ENCODE measurements at regions not wholly inside any gene's neighbourhood (a gene's known extent, or its start where the extent isn't known, plus 50 kb on each side); places are given as distances from the start of the nearest gene placed in this dataset.

- Histone ChIP-seq H3K27ac (no peak overlapping the region), H3K36me3 (replicated peaks) (no peaks in the 10 kb centered on the region), H3K4me3 (ENCODE audit: low read depth, low read length) (no peak overlapping the region), H3K27me3 (replicated peaks) (no peaks in the 10 kb centered on the region)
- no peak for TF ChIP-seq CTCF (IDR thresholded peaks at IDR 0.05; ENCODE audit: low read depth, low read length, missing control alignments)
- no peak for DNase-seq
- in situ Hi-C loops (cut with HindIII; ENCODE audit: low pct_ligation_motif_present, low sequenced_read_pairs) = no loop called here
These were observed 303.1 kb downstream of the CTH start for GRCh38 chr1:70714149-70714548.

GRCh38 chr1:70717211-70717610 is 306.1 kb downstream of the CTH start:
- in situ Hi-C loops (cut with HindIII; ENCODE audit: low pct_ligation_motif_present, low sequenced_read_pairs) = no loop called here
- DNase-seq = no peak

GRCh38 chr1:70717656-70718055 is 306.6 kb downstream of the CTH start:
- DNase-seq = no peak
- Histone ChIP-seq H3K4me3 (ENCODE audit: low read depth, low read length) (no peak overlapping the region), H3K36me3 (replicated peaks) (no peaks in the 10 kb centered on the region), H3K27ac (no peak overlapping the region), H3K27me3 (replicated peaks) (no peaks in the 10 kb centered on the region)
- in situ Hi-C loops (cut with HindIII; ENCODE audit: low pct_ligation_motif_present, low sequenced_read_pairs) = no loop called here
- no peak for TF ChIP-seq CTCF (IDR thresholded peaks at IDR 0.05; ENCODE audit: low read depth, low read length, missing control alignments)

More at GRCh38 chr1:70717211-70717610, 306.1 kb downstream of the CTH start:
- Histone ChIP-seq H3K27me3 (replicated peaks) (no peaks in the 10 kb centered on the region), H3K27ac (no peak overlapping the region), H3K4me3 (ENCODE audit: low read depth, low read length) (no peak overlapping the region), H3K36me3 (replicated peaks) (no peaks in the 10 kb centered on the region)
- no peak for TF ChIP-seq CTCF (IDR thresholded peaks at IDR 0.05; ENCODE audit: low read depth, low read length, missing control alignments)

DNA sequence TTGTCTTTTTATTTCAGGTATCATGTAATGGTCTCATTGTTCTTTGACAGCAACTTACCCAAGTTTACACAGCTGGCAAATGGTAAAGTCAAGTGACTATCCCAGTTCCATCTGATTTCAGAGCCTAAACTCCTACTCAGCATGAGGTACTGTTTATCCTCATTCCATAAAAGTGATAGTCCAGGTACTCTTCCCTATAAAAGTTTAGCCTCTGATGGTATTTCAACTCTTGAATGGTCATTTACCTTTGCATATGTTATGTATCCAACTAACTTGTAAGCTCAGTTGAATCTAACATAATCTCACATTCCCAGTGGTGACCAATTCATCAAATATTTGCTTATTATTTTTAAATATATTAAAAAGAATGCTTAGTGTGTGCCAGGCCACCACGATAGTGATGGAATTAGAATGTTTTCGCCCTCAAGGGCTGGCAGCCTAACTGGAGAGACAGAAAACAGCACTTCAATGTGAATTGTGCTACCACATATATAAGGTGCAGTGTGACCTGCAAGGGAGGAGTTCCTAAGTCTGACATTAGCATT is 307.1 kb downstream of the CTH start:
- in situ Hi-C loops (cut with HindIII; ENCODE audit: low pct_ligation_motif_present, low sequenced_read_pairs) = no loop called here
- Histone ChIP-seq H3K27ac (no peak overlapping the region), H3K36me3 (replicated peaks) (no peaks in the 10 kb centered on the region), H3K4me3 (ENCODE audit: low read depth, low read length) (no peak overlapping the region), H3K27me3 (replicated peaks) (no peaks in the 10 kb centered on the region)
- no peak for DNase-seq
- no peak for TF ChIP-seq CTCF (IDR thresholded peaks at IDR 0.05; ENCODE audit: low read depth, low read length, missing control alignments)

GRCh38 chr1:70719154-70719553 is 308.1 kb downstream of the CTH start:
- DNase-seq = no peak
- no peak overlapping the region for H3K4me3 ChIP-seq (ENCODE audit: low read depth, low read length)
- H3K27me3 ChIP-seq (replicated peaks) = no peaks in the 10 kb centered on the region
- in situ Hi-C loops (cut with HindIII; ENCODE audit: low pct_ligation_motif_present, low sequenced_read_pairs) = no loop called here
- no peak for TF ChIP-seq CTCF (IDR thresholded peaks at IDR 0.05; ENCODE audit: low read depth, low read length, missing control alignments)
- no peaks in the 10 kb centered on the region for H3K36me3 ChIP-seq (replicated peaks)
- H3K27ac ChIP-seq = no peak overlapping the region

DNA sequence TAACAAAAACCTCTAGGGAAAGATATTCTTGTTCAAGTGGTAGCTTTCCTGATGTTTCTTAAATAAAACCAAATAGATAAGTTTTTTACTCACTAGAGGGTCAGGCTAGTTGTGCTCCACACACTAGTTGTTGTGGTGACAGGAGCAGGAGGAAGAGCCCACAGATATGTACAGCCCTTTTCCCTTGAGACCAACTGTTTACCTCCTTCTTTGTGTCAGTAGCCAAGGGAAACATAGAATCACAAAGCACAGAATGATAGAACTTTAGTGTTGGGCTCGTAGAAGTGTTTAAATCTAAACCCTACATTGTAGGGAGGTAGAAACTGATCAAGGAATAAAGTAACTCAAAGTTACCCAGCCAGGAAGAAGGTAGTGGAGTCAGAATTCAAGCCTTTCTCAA is 309.0 kb downstream of the CTH start:
- in situ Hi-C loops (cut with HindIII; ENCODE audit: low pct_ligation_motif_present, low sequenced_read_pairs) = no loop called here
- no peak for DNase-seq
- Histone ChIP-seq H3K36me3 (replicated peaks) (no peaks in the 10 kb centered on the region), H3K4me3 (ENCODE audit: low read depth, low read length) (no peak overlapping the region), H3K27ac (no peak overlapping the region), H3K27me3 (replicated peaks) (no peaks in the 10 kb centered on the region)
- no peak for TF ChIP-seq CTCF (IDR thresholded peaks at IDR 0.05; ENCODE audit: low read depth, low read length, missing control alignments)
